ENCODE measurements at regions not wholly inside any gene's neighbourhood (a gene's known extent, or its start where the extent isn't known, plus 50 kb on each side); places are given as distances from the start of the nearest gene placed in this dataset.

DNA sequence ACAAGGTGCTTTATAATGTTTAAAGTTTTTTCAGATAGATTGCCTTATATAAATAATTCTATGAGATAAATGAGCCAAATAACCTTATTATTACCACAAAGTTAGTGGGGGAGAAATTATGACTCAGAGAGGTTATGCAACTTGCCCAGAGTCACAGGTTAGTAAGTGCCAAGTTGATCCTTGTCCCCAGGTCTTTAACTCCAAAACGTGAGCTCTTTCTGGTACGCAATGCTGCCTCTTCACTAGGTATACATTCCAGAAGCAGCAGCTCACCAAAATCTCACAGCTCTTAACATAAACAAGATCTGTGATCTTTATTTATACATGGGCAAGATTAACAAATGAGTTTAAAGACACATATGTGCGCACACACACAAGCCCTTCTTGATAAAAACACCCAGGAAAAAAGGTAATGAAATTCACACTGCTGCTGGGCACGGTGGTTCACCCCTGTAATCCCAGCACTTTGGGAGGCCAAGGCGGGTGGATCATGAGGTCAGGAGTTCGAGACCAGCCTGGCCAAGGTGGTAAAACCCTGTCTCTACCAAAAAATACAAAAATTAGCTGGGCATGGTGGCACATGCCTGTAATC, 59.8 kb upstream of the NR2F2 start:
- no peaks in the 10 kb centered on the region; the same call in 1 of the 2 replicates for H3K9me3 ChIP-seq
- ChIA-PET POLR2A (no interaction called here), CTCF (no interaction called here)
- H3K36me3 ChIP-seq (replicated peaks in 1 of 2; ENCODE audit: control insufficient read depth in 1 of 2, insufficient read depth in 2 of 2, low read length in 1 of 2): no peaks in the 10 kb centered on the region
- no peaks in the 10 kb centered on the region for H3K9me2 ChIP-seq
- H2AFZ ChIP-seq (ENCODE audit: low read depth): no peak overlapping the region
- H3K27me3 ChIP-seq (ENCODE audit: insufficient read depth): no peaks in the 10 kb centered on the region
- H3K9ac ChIP-seq: no peak overlapping the region
- TF ChIP-seq JUND (IDR thresholded peaks at IDR 0.05): no peak
- no peak for TF ChIP-seq RFX5 (IDR thresholded peaks at IDR 0.05; ENCODE audit: low read length)
- no peaks in the 10 kb centered on the region; a peak in 1 of 4 replicates for H3K4me1 ChIP-seq (ENCODE audit: control insufficient read depth in 1 of 2, insufficient read depth in 2 of 2, low read depth in 1 of 2, low read length in 1 of 2)
- no peaks in the 10 kb centered on the region for H3F3A ChIP-seq (replicated peaks; ENCODE audit: insufficient read depth)
- H3K4me2 ChIP-seq: no peak overlapping the region
- H4K20me1 ChIP-seq (ENCODE audit: insufficient read depth): no peaks in the 10 kb centered on the region
- no peak overlapping the region for H3K4me3 ChIP-seq (ENCODE audit: low read depth in 2 of 2, low read length in 1 of 2)
- no peak overlapping the region for H3K27ac ChIP-seq (ENCODE audit: low read depth in 2 of 2, low read length in 1 of 2)
- DNase-seq: no peak
- H3K79me2 ChIP-seq (ENCODE audit: insufficient read depth): no peaks in the 10 kb centered on the region
- WGBS (ENCODE audit: low lambda C conversion rate): 23% methylated on average over 6 of the region's 6 CpGs

DNA sequence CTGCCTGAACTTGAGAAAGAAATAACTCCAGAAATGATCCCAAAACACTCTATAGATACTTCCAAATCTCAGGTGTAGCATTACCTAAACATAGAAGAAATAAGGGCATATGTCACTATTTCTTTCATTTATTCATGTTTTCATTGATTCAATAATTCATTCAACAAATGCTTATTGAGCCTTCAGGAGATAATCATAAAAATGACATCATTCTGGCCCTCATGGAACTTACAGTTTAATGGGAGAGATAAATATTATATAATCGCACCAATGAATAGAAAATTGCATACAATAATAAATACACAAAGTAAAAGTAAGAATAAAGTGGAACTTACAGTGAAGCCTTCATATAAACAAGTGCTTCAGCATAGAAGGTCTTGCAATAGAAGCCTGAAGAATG, 58.1 kb upstream of the NR2F2 start:
- Histone ChIP-seq H3K4me1 (ENCODE audit: control insufficient read depth in 1 of 2, insufficient read depth in 2 of 2, low read depth in 1 of 2, low read length in 1 of 2) (peaks cover 0 to 7% of the 10 kb centered on the region in 2 experiments; a peak in 1 of 4 replicates), H3K36me3 (replicated peaks in 1 of 2; ENCODE audit: control insufficient read depth in 1 of 2, insufficient read depth in 2 of 2, low read length in 1 of 2) (no peaks in the 10 kb centered on the region), H3K27me3 (ENCODE audit: insufficient read depth) (no peaks in the 10 kb centered on the region), H3K4me2 (no peak overlapping the region), H3F3A (replicated peaks; ENCODE audit: insufficient read depth) (peaks cover 6% of the 10 kb centered on the region), H3K4me3 (ENCODE audit: low read depth in 2 of 2, low read length in 1 of 2) (no peak overlapping the region), H3K9ac (no peak overlapping the region), H3K9me3 (no peaks in the 10 kb centered on the region), H2AFZ (ENCODE audit: low read depth) (no peak overlapping the region), H3K9me2 (no peaks in the 10 kb centered on the region), H3K27ac (ENCODE audit: low read depth in 2 of 2, low read length in 1 of 2) (no peak overlapping the region), H3K79me2 (ENCODE audit: insufficient read depth) (no peaks in the 10 kb centered on the region), H4K20me1 (ENCODE audit: insufficient read depth) (no peaks in the 10 kb centered on the region)
- 41% methylated on average over 1 of the region's 1 CpG for WGBS (ENCODE audit: low lambda C conversion rate)
- ChIA-PET CTCF (no interaction called here), POLR2A (no interaction called here)
- DNase-seq: no peak
- TF ChIP-seq POLR2AphosphoS5 (IDR thresholded peaks at IDR 0.05; ENCODE audit: low read depth, low read length) (no peak), EZH2phosphoT487 (IDR thresholded peaks at IDR 0.05; ENCODE audit: borderline replicate concordance, low read depth) (no peak), GATA2 (CRISPR knock-in tag; IDR thresholded peaks at IDR 0.05) (no peak), SIN3A (IDR thresholded peaks at IDR 0.05; ENCODE audit: borderline replicate concordance, low read depth, low read length) (no peak), SMC3 (IDR thresholded peaks at IDR 0.05; ENCODE audit: low read depth, low read length) (no peak), TCF12 (IDR thresholded peaks at IDR 0.05) (no peak), CHD2 (IDR thresholded peaks at IDR 0.05; ENCODE audit: low read length, partially characterized antibody) (no peak), RCOR1 (IDR thresholded peaks at IDR 0.05; ENCODE audit: low read length) (no peak)
- TF ChIP-seq, protein P1, sequence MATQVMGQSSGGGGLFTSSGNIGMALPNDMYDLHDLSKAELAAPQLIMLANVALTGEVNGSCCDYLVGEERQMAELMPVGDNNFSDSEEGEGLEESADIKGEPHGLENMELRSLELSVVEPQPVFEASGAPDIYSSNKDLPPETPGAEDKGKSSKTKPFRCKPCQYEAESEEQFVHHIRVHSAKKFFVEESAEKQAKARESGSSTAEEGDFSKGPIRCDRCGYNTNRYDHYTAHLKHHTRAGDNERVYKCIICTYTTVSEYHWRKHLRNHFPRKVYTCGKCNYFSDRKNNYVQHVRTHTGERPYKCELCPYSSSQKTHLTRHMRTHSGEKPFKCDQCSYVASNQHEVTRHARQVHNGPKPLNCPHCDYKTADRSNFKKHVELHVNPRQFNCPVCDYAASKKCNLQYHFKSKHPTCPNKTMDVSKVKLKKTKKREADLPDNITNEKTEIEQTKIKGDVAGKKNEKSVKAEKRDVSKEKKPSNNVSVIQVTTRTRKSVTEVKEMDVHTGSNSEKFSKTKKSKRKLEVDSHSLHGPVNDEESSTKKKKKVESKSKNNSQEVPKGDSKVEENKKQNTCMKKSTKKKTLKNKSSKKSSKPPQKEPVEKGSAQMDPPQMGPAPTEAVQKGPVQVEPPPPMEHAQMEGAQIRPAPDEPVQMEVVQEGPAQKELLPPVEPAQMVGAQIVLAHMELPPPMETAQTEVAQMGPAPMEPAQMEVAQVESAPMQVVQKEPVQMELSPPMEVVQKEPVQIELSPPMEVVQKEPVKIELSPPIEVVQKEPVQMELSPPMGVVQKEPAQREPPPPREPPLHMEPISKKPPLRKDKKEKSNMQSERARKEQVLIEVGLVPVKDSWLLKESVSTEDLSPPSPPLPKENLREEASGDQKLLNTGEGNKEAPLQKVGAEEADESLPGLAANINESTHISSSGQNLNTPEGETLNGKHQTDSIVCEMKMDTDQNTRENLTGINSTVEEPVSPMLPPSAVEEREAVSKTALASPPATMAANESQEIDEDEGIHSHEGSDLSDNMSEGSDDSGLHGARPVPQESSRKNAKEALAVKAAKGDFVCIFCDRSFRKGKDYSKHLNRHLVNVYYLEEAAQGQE (IDR thresholded peaks at IDR 0.05; ENCODE audit: low read depth, low read length): no peak
- TF ChIP-seq, protein P2, sequence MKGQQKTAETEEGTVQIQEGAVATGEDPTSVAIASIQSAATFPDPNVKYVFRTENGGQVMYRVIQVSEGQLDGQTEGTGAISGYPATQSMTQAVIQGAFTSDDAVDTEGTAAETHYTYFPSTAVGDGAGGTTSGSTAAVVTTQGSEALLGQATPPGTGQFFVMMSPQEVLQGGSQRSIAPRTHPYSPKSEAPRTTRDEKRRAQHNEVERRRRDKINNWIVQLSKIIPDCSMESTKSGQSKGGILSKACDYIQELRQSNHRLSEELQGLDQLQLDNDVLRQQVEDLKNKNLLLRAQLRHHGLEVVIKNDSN (IDR thresholded peaks at IDR 0.05; ENCODE audit: borderline replicate concordance, low read depth): no peak
- TF ChIP-seq, protein P3, sequence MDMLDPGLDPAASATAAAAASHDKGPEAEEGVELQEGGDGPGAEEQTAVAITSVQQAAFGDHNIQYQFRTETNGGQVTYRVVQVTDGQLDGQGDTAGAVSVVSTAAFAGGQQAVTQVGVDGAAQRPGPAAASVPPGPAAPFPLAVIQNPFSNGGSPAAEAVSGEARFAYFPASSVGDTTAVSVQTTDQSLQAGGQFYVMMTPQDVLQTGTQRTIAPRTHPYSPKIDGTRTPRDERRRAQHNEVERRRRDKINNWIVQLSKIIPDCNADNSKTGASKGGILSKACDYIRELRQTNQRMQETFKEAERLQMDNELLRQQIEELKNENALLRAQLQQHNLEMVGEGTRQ (IDR thresholded peaks at IDR 0.05; ENCODE audit: borderline replicate concordance, low read depth, low read length): no peak
